Activated CD4-positive, alpha-beta T cell treated with anti-CD3 and anti-CD28 coated beads for 1 hour (primary cell): ENCODE measurements at regions not wholly inside any gene's neighbourhood (a gene's known extent, or its start where the extent isn't known, plus 50 kb on each side); places are given as distances from the start of the nearest gene placed in this dataset.

Experiments used
- DNase-seq: peaks from one replicate; pipeline ENCODE4 v3.0.0-alpha.2; 2020

DNA sequence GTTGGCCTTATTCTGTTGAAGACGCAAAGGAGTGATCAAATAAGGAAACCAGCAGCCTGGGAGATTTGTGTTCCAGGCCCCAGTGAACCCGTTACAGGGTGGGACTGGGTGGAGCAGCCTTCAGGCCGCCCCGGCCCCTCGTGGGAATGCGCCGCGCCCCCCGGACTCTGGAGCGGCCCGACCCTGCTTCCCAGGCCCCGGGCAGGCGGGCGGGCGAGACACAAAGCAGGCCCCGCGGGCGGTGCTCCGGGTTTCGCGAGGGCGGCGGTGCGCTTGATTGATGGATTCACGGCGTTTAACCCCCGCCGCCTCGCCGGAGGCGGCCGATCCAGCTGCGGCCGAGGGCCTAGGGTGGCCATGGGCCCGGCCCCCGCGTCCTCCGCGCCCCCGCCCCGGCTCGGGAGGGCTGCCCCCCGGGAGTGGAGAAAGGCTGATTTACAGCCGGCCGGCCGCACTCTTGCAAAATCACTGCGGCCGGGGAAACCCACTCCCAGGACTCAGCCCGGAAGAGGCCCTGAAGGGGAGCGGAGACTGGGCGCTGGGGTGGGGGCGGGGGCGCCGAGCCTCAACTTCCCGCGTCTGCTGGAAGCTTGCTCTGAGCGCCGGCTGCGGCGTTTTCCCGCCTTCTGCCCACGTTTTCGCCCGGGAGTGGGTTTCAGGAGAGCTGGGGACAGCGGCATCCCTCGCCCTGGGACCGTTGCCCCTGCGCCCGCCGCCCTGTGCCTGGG, 299.6 kb upstream of the NFE2L3 start:
- DNase-seq = no peak

DNA sequence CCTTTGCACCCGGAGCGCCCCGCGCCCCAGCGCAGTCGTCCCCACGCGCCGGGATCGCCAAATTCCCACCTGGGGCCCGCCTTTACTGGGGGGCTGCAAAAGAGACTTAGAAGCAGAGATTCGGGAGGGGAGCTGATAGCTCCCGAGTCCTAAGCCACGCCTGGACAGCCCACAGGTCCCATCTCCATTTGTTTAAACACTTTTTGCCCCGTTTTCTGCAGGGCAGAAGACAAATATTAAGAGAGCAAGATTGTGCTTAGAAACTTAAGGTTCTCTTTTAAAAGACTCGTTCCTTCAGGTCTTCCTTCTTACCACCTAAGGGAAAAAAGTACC, 299.1 kb upstream of the NFE2L3 start:
- DNase-seq = no peak

DNA sequence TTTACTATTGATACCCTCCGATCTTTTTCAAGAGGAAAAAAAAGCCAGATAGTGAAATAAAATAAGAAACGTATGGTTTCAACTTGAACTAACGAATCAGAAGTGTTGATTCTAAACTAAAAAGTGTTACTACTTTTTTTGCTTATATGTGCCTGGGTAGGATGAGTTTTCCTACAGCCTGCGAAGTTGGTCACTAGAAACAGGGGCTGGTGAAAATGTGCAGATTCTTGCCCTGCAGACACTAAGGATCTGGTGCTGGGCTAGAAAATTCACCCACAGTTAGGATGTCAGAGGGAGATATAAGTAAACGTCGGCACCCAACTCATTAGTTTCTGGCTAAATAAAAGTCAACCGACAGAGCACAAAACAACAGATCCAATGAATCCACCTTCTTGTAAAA, 298.7 kb upstream of the NFE2L3 start:
- no peak for DNase-seq

DNA sequence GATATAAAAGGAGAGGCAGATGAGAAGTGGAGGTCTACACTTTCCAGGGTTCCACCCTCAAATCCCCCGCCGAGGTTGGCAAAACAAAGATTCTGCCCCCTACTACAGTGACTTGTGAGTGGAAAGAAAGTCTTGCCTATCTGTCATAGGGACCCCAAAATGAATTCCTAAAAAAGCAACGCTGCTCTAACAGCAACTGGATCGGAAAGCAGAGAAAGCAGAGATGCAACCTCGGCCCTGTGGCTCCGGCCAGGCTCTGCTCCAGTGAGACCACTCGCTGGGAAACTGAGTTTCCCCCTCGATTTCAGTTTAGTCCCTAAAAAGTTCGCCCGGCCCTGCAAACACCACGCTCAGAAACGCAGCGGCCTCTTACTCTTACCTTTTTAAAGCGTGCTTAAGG, 297.9 kb upstream of the NFE2L3 start:
- DNase-seq = no peak

DNA sequence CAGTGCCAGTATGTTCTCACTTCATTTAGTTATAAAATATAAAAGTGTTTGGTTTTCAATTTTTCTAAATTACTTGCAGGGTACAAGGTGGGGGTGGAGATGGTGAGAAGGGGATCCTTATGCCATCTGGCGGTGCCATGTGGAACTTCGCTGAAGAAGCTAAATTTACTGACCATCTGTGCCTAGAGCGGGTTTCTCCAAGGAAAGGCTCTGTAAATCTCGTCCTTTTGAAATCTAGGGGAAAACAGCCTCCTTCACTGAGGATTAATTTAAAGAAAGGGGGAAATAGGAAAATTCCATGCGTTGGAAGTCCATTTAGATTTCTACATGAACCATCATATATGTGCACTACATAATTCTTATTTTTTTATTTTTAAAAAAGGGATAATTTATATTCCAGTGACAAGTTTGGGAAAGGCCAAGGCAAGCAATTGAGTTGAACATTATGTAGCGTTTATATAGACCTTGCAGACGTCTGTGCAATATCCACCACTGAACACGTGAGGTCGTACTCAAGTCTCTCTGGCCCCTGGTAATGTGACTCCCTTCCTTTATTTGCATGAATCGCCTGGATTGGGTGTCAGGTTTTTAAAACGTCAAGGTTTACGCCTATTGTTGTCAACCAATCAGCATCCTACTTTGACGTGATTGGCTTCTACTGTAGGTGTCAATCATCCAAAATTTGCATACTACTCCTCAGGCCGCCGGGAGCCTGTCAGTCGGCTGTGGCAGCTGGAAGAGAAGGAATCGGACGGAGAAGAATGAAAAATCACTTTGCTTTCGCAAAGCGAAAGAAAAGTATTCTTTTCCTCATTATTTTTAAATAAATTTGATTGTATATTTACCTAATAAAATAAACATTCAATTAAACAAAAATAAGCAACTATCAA, 297.1 kb upstream of the NFE2L3 start:
- DNase-seq = no peak

DNA sequence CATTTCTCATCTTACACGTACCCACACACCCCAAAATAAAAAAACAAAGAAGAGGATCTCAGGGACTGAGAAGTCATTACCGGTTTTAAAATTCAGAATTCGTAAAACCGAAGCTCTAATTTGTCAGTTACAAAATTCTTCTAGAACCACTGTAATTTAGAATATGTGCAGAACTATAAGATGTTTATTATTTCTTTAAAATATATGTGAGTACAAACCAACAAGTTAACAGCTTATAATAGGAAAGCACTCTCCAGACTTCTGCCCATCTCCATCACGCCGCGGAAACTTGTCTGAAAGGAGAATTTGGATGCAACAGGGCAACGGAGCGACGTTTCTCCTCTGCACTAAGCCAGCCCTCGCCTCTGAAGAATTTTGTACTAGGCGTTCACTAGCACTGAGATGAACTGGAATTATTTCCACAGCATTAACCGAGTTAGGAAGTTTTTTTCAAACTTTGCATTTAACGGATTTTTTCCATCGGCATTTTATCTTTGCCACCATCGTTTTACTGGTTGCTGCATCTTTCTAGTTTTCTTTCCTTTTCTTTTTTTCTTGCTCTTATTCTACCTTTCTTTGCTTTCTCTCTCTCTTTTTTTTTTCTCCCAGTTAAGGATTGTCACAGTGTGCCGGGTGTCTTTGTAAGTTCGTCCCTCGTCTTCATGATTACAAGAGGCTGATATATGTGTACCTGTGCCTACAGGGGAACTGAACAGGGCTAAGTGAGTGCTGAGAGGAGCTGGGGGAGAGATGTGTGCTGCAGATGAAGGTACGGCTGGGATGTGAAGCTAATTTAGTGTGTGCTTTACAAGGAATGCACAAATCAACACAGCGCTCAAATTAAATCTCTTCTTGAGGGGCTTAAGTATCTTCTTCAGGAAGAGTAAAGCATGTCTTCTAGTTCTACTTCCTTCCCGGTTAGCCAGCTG, 295.9 kb upstream of the NFE2L3 start:
- no peak for DNase-seq

DNA sequence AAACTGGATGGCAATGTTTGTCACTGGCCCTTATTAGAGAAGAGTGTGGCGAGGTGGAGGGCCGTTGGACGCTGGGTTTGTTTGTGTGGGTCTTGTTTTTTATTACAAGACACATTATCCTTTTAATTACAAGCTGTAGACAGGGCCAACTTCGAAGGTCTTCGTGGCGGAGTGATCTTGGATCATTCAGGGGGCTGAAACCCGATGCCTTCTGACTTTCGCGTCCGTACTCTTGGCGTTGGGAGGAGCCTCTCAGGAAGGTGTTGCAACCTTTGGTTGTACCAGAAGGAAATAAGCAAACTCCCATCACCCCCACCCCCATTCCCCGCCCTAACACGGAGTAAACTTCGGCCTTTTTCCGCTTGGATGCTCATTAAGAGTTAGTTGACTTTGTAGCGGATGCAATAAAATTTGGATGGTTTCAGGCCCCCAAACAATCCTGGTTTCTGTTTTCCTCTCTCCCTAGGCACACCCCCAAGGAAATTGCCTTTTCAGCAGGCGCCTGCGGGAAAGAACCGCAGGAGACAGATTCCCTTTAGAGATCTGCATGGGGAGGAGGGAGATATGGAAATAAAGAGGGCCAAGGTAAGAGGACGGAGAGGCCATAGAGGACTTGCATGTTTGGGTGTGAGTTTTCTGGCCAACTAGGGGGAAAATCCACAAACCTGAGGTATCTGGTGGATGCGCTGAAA, 294.5 kb upstream of the NFE2L3 start:
- DNase-seq = no peak

DNA sequence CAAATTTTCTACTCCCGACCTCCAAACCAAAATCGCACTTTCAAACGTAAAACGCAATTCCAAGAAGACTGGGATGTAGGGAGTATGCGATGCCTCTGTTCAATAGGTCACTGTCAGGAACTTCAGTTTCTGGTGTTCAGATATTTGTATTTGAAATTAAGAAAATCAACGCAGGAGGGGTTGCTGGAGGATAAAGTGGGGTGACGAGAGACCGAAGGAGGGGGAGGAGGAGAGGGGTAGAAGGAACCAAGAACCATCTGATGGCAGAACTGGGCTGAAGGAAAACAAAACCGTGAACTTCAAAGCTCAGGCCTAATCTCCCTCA, 293.8 kb upstream of the NFE2L3 start:
- no peak for DNase-seq

DNA sequence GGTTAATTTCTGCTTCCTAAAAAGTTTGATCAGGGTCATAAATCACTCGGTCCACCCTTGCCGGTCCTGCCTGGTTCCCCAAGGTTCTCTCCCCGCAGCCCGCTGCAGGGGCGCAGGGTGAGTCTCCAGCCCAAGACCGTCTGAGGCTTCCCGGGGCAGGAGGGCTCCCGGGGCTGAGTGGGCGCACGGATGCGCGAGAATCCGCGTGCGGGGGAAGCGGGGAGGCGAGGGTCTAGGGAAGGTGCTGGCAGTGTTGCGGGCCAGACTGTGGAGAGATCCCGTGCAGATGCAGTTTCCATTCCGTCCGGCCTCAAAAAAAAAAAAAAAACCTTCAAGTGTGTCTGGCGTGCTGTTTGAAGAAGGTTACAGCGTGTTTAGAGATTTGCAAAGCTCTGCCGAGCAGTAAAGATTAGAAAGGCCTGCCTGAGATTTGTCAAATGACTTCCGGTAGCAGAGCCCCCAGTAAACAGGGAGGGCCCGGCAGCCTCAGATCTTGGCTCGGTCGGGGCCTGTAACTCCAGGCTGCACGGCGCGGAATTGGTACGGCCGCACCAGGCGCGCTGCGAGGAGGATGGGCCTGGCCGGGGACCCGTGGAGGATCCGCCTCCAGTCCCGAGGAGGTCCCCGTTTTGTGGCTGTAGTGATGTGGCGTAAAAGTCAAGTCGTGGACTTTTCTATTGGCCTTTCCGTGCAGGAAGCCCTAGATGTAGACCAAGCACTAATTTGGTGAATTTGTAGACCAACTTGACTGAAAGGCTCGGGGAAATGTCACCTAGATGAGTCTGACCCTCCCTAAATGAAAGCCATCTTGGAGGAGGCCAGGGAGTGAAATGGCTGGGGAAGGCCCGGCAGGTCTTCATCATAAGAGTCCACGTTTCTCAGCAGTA, 293.2 kb upstream of the NFE2L3 start:
- DNase-seq = no peak

DNA sequence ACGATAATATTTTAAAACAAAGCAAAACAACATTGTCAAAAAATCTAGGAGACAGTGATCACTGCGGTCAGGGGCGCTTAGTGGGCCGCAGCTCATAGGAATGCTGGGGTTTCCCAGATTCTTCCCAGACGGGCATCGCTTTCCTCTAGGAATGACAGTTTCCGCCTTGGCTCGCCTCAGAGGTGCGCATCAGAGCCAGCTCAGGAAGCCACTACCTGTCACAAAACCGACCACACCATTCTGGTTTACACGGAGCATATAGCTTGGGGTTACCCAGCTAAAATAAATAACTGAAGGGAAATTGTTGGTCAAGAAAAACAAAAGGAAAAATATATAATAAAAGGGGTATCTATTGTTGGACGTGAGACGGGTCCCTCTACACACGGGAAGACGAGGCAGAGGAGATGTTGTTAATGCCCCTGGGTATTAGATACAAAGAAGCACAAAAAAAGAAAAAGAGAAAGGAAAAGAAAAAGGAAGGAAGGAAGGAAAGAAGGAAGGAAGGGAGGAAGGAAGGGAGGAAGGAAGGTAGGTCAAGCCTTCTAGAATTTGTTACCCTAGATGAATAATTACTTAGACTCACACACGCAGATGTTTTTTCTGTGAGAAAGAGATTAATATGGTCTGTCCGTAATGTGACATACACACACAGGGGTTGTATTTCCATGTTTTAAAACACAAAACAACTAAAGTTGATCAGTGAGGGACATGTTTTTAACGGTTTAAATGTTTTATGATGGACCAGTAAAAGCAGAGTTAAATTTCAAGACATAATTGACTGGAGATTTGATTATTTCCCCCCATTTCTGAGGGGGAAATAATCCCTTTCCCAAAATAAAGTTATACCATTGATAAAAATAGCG, 292.4 kb upstream of the NFE2L3 start:
- no peak for DNase-seq

DNA sequence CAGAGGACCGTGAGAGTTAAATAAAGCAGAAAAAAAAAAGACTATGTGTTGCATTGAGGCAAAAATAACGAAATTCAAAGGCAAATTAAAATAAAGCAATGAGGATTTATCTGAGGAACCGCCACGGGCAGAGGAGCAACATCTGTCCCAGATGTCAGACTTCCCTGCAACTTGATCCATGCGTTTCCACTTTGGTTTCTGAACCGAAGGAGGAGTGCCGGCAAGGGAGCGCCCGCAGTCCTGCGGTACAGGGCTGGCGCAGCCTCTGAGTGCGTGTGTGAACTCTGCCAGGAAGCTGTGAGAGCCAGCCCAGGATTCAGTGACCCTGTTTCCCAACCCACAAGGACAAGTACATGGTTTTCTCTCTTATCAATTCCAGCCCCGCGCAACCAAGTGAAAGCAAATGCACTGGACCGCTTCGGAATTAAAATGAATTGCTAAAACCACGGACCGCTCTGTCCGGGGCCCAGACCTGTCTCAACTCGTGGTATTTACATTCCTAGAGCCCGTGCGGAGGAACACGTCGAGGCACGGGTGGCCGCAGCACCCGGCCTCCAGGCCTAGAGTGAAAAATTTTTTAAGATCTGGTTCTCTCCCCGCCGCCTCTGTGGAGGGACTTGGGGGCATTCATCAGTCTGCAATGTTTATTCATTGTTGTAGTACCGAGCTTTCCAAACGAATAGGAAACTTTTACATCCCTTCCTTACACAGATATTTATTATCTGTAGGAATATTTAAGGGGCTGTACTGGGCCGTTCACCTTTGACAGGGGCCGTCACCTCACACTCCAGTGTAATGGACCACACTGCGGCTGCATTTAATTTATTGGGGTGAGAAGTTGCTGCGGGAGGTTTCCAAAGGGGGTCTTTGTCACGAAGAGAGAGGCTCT, 291.5 kb upstream of the NFE2L3 start:
- DNase-seq = no peak

DNA sequence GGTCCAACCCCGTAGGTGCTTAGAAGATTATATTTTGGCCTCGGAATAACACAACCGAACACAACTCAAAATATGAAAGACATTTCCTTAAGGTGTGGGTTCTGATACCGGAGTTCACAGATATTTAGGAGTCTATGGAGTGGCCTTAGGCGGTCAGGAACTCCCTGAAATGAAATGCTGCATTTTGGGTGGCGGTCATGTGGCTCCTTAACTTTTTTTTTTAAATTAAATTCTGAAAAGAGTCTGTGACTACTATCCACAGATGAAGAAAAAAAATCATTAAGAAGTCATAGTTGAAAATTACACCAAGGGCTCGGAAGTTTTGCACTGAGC, 290.9 kb upstream of the NFE2L3 start:
- no peak for DNase-seq

DNA sequence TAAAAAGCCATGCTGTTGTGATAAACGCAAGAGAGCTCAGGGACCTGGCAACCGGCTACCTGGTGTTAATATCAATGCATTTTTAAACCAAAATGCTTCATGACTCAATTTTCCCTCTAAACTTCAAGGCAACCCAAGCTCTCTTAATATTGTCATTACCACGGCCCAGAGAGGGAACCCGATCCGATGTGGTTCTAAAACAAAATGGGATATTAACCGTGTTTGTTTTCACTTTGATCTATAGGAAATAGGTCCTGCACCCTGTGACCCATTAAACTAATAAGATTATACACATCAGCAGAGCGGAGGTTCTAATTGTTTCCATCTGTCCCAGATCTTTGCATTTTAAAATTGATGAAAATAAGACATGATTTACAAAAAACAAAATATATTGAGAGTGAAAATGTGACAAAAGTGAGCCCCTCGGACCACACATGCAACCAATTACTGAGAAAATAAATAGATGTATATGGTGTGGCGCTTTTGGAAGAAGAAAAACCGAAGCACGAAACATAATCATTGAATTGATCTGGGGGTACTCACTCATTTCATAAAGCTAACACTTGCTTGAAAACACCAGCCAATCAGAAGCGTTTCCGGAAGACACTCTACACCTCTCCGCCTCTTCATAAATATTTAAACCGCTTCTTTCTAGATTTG, 290.3 kb upstream of the NFE2L3 start:
- DNase-seq = no peak

DNA sequence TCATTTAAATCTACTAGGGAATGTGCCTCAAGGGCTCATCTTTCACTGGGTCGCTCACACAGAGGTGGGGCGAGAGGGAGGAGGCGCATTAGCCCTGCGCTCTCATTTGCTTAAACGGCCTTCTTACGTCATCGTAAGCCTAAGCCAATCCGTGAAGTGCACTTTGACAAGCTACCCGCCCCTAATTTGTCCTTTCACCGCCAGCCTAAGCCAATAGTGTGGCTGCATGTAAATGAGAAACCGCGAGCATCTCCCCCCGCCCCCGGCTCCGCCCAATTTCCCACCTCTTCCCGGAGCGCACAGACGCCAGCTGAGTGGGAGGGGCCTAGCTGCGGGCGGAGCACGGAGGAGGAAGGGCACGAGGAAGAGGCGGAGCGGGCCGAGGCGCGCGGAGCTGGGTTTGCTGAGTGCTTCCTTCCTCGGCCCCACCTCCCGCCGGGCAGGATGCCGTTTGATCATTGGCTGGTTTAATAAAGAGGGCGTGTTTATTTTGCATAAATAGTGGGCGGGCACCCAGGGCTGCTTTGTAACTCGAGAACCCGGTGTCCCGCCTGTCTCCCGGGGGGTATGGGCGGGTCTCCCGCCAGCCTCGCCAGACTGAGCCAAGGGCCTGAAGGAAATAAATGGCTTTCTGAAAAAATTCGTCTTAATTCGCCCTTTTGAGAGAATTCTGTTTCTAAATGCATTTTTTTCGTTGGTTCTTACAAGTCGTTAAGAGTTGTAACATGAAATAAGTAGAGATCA, 289.6 kb upstream of the NFE2L3 start:
- peak; percentile 26 for DNase-seq

DNA sequence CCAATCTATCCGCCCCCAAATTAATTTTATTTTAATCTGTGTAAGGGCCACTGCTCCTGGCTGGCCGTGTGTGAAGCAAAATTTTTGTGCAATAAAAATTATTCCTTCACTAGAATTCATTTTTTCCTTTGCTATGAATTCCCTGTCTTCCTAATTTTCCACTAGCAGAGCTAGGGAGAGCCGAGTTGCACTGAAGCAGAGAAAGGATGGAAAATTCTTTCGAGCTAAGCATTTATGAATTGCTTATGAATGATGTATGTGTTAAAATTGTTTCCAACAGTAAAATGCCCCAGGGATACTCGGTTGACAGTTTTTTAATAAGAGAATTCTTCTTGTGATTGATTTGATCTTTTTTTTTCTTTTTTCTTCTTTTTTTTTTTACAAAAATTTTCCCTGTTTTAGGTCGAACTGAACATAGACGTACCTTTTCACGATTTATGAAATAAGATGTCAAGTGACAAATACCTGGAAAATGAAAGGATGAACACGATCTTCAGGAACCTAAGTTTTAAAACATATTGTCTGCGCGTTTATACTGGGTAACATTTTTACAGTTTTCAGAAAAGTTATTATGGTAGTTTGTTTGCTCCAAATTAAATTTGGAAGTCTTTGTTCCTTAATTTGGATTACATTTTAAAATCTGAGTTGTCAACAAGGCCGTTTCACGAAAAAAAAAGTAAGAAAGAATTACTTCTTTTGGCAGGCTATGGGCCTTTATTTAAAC, 288.8 kb upstream of the NFE2L3 start:
- DNase-seq = no peak

DNA sequence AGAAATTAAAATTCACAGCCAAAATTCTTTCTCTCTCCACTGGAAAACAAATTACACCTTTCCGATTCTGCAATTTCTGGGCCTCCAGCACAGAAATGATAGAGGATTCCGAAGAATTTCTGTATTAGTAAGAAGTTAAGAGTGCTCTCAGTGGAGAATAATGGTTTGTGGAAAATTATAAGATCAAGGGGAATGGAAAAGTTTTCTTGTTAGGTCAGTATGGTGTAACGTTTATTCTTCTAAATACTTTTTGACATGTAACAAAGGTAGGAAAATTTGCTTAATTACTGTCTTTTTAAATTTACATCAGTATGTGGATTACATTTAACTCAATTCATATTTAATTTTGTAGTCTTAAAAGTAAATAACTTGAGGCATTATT, 288.3 kb upstream of the NFE2L3 start:
- no peak for DNase-seq

DNA sequence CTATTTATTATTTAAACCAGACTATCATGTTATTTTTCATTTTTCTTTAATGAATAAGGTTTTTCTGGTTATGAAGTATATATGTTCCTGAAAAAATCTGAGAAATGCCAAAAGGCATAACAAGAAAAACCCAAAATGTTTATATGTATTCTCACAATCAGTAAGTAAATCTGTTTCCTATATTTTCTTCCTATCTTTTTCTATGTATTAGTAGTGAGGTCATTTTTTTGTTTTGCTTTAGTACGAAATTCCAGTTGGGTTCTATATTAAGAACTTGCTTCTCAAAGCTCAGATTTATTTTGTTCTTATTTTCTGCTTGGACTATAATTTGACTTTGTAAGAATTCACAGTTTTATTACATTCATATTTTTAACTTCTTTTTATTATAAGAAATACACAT, 287.5 kb upstream of the NFE2L3 start:
- DNase-seq = no peak
